Activated CD4-positive, alpha-beta T cell treated with anti-CD3 and anti-CD28 coated beads, Interleukin-2, amount 50 U/mL, for 24 hours (primary cell): ENCODE measurements at regions not wholly inside any gene's neighbourhood (a gene's known extent, or its start where the extent isn't known, plus 50 kb on each side); places are given as distances from the start of the nearest gene placed in this dataset.

ENCODE experiments used
- DNase-seq, 2 donors: peaks; one replicate each; pipeline ENCODE4 v3.0.0-alpha.2; 2020; ENCODE audit warnings: low read depth in 1 of 2, low spot score in 1 of 2

DNA sequence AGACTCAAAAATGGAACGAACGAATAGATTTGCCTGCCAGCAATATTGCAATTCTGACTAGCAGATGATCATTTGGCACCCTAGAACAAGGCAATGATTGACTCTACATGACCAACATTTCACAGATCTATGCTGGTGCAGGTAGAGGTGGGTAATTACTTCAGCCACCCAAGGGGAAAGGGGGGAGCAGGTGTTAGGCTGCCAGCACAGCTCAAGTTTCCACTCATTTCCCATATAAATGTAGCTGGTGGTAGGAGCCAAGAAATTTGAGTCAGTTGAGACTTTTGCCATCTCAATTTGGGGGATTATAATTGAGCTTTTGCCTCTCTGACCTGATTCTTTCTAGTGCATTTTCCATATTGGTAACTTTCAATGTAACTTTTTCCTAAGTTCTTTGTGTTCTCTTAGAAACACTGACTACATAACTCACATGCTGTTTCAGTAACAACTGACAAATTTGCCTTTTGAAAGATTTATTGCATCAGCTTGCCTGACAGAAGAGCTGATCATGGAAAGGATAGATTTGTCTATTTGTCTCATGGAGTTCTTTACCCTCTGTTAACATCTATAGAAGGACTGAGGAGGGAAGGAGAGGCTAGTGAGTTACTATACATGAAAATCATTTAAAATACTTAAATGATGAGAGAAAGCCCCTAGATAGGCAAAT is 902.5 kb downstream of the ZPLD1 start:
- DNase-seq: no peak

DNA sequence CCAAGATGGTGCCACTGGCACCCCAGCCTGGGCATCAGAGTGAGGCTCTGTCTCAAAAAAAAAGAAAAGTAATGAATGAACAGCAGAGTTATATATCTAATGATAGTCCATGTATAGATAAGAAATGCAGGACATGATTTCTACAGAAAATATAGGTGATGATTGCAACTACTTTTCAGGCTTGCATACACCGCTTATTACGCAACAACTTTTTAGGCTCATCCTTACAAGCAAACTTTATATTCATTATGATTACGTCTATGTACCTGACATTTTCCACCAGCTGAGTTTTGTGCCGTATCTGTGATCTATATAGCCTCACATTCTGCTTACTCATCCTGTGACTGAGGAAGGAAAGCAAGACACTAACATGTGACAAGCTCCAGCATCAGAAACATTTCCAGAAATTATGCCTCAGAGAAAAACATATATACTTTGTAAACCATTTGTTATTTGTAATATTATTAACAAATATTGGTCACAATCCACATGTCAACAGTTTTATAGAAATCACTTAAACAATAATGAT is 906.3 kb downstream of the ZPLD1 start:
- DNase-seq: no peak

DNA sequence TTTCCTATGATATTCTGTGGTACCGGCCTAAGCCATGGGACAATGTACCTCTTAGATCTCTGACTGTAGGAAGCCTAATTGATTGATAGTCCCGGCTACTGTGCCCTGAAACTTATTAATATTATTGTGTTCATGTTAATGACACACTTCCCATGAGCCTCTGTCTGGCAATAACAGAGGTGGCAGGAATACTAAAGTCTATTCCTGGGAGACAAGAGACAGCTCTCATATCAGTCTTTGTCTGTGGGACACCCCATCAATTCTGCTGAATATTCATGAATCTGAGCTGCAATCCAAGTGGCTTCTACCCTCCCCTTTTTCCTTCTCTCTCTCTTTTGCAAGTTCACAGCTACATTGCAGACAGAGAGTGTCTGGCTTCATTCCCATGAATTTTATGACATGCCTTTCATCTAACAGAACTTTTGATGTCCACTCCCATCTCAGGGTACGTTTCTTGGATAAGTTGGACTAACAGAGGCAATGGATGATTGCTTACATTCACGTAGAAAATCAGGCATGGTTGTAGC is 907.5 kb downstream of the ZPLD1 start:
- DNase-seq: no peak

DNA sequence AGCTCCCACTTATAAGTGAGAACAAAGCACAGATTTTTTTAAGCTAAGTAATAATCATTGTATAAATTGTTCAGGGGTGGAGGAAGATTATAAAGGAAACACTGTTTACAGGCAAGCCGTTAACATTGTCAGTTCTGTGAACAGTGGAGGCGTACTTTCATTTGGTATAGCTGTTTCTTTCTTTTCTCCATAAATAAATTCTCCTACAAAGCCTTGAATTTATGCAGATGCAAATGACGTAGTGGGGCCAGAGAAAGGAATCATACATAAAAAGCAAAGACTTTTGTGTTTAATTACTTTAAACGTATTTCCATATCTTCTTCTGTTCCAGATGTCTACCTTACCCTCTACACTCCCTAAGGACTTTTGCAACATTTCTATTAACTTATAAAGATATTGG is 914.9 kb downstream of the ZPLD1 start:
- no peak for DNase-seq

DNA sequence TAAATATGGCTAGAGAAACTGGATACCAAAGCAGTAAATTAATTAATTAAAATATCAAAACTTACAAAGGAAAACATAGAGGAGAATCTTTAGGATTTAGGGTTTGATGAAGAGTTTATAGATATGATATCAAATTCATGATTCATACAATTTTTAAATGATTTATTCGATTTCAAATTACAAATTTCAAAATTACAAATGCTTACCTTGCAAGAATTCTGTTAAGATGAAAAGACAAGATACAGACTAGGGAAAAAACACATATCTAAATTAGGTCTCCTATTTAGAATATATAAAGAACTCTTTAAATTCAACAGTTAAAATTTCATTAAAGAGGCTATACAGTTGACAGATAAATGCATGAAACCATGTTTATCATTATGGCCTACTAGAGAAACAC is 930.7 kb downstream of the ZPLD1 start:
- no peak for DNase-seq

DNA sequence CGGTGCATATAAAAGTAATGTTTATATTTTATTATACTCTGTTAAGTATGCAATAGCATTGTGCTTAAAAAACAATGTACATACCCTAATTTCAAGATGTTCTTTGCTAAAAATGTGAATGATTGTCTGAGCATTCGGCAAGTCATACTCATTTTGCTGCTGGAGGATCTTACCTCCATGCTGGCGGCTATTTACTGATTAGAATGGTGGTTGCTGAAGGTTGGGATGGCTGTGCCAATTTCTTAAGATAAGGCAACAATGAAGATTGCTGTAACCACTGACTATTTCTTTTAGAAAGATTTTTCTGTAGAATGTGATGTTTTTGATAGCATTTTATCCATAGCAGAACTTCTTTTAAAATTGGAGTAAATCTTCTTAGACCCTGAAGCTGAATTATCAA is 932.7 kb downstream of the ZPLD1 start:
- no peak for DNase-seq

DNA sequence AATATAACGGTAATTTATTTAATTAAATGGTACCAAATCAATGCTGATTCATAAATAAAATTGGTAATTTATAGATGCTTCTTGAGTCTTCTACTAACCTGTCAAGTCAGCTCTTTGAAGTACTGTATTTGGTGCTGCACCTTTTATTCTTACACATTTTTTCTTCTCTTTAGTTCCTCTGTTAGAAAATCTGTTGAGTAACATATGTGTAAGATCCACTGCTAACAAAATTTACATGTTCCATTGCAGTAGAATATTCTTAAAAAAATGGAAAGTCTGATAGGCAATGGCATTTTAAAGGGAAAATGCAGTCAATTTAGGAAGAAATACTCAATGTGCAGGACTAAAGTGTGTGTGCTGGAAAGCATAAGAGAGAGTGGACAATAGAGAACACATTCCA is 936.6 kb downstream of the ZPLD1 start:
- DNase-seq: no peak

DNA sequence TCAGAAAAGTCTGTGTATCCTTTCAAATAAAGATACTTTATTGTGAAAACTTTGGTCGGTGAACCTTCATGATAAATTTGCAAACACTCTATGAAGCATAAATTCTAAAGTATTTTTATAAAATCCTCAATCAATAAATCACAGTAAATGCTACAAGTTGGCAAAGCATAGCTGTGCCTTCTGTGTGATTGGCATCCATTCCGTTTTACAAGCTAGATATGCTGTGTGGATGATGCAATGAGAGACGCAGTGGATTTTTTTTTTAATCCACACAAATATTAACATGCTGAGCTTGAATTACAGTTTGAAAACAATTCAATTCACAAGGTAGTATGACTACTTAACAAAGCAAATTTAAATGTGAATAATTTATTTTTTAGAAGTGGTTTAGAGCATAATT is 937.2 kb downstream of the ZPLD1 start:
- DNase-seq: no peak

DNA sequence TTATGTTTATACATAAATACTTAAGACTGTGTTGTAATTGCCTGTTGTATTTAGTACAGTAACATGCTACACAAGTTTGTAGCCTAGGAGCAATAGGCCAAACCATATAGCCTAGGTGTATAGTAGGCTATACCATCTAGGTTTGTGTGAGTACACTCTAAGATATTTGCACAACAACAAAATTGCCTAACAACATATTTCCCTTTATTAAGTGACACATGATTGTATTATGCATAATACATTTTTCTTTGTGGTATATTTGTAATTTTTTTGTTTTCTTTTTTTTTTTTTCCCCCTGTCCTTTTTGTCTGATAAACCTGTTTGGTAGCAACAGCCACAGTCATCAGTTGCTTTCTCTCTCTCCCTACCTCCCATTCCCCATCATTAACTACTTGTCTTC is 945.6 kb downstream of the ZPLD1 start:
- DNase-seq: no peak

DNA sequence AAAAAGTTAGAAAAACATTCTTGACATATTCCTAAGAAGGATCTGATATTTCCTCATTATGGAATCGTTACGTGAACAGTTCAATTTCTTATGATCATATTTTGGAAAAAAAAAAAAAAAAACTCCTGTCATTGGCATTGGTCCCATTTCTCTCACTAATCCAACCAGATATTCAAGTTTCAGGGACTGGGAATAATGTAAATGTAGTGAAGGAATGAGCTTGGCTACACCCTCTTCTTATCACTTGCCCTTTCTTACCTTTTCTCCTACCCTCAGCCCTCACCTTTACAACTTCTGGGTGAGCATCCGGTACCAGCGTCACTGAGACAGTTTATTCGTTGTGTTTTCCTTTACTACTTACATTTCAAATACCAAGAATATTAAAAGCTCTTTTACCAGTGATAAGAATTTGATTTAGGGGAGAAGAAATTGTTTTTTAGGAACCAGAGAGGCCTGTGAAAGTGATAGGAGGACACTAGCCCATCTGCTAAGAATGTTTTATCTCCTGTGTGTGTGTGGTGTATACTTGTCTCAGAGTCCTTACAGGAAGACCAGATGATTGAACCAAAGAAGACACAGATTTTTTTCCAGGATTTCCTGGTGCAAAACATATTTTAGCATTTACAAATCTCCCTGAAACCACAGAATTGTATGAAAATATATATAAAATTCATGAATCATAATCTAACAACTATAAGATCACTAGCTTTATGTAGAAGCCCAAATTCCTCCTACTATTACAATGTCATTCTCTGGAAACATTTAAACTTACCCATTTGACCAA is 946.7 kb downstream of the ZPLD1 start:
- DNase-seq: no peak

DNA sequence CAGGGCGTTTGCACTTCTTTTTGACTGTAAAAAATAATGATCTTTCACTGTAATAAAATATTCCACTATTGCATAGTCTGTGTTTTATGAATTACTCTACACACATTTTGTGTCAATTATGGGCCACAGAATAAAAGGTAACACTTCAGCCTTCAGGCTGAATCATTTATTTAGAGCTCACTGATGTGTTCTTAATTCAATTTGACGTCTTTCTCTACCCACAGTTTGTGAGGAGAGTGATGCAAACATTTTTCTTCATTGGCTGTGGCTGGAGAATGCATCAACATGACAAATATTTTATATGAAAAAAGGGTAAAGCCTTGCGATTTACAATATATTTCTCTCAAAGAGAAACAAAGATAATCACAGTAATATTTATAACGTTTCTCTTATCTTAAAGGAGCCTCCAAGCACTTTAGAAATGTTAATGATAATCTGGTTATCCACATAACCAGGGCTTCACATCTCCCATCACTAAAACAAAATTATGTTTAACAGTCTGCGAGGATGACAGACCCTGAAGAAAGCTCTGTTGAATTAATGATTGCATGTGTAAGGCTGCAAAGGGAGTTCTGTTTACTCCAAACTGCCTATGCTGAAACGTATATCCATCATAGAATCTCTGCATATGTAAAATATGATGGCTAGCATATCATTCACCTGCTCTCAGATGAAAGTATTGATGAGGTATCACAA is 951.3 kb downstream of the ZPLD1 start:
- DNase-seq: no peak

DNA sequence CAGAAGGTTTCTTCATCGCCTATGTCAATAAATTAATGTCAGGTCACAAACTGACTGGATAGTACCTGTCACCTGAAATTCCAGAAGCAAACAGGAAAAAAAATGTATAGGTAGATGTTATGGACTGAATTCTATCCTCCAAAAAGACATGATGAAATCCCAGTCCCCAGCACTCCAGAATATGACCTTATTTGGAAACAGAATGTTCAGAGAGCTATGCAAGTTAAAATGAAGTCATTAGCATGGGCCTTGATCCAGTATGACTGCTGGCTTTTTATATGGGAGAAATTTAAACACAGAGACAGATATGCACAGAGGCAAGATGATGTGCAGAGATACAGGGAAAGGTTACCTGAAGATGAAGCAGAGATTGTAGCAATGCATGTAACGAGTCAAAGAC is 953.4 kb downstream of the ZPLD1 start:
- DNase-seq: no peak

DNA sequence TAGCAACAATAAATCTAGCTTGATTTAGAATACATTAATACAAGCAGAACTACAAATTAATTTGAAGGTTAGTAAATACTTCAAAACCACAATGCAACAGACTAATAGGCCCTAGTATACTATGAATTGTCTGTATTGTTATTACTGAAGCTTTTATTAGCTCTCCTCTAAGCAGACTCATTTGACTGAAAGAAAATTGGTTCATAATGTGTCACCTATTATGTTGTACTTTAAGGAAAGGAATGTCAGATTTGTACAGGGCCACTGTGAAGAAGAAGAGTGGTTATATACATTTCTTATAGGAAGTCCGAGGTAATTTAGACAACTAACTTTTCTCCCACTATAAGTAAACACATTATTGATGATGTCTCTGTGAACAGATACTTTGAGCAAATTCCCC is 954.5 kb downstream of the ZPLD1 start:
- DNase-seq: no peak

DNA sequence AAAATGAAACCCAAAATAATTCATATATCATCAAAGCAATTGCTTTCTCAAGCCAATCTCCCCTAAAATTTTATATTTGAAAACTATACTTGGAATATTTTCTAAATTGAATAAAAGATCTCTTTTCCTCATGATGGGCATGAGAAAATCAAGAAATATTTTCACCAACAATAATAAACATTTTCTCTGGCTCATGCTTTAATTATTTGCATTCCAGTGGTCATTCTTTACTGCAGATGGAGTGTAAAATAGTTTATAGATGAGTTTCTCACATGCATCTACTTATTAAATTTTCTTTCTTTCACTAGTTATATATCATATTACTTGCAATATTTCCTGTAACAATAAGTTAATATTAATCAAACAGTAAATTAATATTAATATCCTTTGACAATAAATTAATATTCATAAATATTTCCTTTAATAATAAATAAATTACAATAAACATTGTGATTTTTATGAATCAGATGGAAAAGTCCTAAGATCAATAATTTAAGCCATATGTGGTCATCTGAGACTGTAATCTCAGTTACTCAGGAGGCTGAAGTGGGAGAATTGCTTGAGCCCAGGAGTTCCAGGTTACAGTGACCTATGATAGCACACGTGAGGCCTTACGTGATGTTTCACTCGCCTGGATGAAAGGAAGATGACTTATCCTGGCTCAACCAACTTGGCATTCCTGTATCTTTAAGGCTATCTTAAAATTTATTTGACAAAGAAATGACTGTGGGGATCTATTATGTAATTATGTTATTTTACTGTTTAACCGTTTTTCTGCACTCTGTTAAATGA is 958.8 kb downstream of the ZPLD1 start:
- DNase-seq: no peak

DNA sequence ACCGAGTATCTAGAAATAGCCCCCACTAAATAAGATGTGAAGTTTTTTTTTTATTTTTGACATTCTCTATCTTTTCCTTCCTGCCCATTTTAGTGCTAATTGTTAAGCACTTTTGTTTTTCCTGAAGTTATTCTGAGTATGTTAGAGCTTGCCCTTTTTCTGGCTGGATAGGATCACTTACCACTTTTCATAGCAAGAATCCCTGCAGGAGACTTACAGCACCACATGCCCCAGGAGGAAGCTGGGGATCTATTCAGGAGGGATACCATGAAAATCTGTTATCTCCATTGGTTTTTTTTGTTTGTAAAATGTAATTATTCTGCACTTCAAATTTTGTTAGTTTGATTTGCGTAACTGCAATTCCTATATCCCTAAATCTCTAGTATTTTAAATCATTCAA is 968.4 kb downstream of the ZPLD1 start:
- DNase-seq: no peak

DNA sequence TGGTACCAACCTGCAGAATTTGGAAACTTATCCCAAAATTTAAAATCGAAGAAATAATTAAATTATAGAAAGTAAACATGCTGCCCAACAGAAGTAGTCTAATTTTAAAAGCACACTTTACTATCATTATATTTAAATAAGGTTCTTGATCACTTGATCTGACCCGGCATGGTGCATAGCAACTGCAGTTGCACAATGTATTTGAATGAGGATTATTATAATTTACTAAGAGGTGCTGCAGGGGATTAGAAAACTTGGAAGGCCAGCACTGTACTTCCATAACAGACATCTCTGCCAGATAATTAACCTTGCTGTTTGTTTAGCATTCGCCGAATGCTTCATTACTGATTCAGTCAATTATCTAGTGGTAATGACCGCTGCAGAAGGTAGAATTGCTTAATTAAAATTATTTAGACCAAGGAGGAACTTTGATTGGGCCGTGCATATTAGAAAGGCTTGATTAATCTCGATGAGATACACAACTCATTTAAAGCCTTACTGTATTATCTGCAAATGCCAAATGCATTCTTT is 971.6 kb downstream of the ZPLD1 start:
- no peak for DNase-seq

DNA sequence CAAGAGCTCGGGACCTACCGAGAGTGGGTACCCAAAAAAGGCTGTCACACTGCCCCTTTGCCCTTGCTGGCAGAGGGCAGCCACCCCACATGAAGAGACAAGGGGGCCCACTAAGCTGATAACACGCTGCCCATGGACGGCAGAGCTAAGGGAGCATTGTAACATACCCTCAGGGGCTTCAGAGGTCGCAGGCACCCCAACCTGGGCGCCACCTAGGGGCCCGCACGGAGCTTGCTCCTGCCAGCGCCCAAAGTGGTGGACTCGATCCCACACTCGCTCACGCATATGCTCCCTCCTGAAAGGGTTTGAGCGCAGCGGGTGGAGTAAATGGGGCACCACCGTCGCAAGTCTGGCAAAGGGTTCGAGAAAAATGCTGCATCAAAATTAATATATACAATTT is 975.4 kb downstream of the ZPLD1 start:
- no peak for DNase-seq

DNA sequence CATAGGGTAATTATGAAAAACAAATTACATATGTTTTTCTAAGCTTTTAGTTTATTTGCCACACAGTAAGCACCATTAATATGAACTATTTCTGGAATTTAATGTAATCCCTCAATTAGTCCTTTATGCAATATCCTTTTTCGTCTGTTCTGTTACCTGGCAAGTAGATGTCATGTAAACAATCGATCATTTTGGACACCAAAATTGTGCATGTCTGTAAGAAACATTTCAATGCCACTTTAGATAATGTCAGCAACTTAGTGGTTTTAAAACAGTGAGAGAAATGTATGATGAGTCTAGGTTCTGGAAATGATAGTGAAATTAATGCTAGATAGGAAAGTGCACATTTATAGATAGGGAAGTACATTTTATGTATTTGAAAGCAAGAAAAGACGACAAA is 986.6 kb downstream of the ZPLD1 start:
- no peak for DNase-seq

DNA sequence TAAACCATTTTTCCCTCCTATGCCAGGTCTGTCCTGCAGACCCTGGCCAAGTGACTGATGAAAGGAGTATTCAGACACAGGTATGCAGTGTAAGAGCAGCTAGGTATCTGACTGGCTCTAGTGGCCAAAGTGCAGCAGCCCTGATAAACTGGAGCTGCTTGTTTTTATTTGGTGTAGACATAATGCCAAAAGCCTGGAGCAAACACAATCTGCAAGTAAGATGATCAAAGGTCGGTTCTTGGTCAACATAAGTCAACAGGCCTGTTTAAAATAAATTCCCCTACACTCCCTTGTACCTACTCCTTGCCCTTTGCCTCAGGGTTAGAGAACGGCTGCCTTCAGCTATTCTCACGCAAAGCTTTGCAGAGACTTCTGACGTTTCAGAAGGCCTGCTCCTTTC is 1003.1 kb downstream of the ZPLD1 start:
- DNase-seq: no peak

DNA sequence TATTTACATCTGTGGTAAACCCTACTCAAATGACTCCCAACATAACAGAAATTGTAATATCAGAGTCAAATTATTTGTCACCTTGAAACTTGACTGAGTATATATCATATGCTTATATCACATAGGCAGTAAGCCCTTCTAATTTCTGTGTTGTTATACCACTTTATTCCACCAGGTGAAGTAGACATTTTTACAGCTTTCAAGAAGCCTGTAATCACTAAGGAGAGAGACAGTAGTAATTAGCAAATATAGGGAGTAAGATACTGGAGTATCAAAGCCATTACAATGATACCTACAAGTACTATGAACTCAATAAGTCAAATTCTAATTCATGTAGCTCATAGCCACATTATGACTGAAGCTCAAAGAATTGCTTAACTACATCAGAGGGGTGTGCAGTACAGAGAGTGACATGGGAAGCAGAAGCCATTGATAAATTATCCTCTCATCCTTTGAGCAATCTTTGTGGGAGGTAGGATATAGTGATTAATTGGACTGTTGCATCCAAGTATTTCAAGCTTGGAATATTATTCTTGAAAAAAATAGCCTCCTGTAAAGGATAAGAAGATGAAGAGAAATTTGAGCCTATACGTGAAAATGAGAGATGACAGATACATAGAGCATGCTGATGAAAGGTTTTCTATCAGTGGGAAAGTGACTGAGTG is 1005.9 kb downstream of the ZPLD1 start:
- DNase-seq: no peak
